GM12878 (cell line): ENCODE measurements at regions not wholly inside any gene's neighbourhood (a gene's known extent, or its start where the extent isn't known, plus 50 kb on each side); places are given as distances from the start of the nearest gene placed in this dataset.

Experiments used
- ATAC-seq: fragments of 200-7000 bp; cut with Tn5 transposase; 3 replicates; pipeline ENCODE4 v1.9.1; 2020; ENCODE audit warnings: mild to moderate bottlenecking, moderate library complexity
- BruUV-seq: library from RNA; stranded (reverse); fragments of 400-500 nt; replicated peaks from 2 replicates; lab custom pipeline; 2021; lab: Mats Ljungman, UMichigan
- CTCF ChIA-PET: fragments of 300-600 bp; sonication (Branson Sonifier 250); formaldehyde crosslinking; extraction: SDS; loops from one replicate; lab custom pipeline; 2021; ENCODE audit warnings: inconsistent platforms; lab: Yijun Ruan, JAX
- POLR2A ChIA-PET: fragments of 350-600 bp; formaldehyde crosslinking; extraction: SDS; loops from one replicate; lab custom pipeline; 2021; ENCODE audit warnings: inconsistent platforms; lab: Charles Lee
- RAD21 ChIA-PET: fragments of 300-600 bp; sonication (Branson Sonifier 250); formaldehyde crosslinking; loops from one replicate; lab custom pipeline; 2023; ENCODE audit warnings: antibody characterized with exemption; ENCODE audit not compliant: unreplicated experiment; lab: Charles Lee
- SMC1A ChIA-PET: fragments of 300-600 bp; sonication (Branson Sonifier 250); formaldehyde crosslinking; loops from one replicate; lab custom pipeline; 2023; ENCODE audit not compliant: unreplicated experiment, uncharacterized antibody; lab: Charles Lee
- DNase-seq: peaks from one replicate; pipeline ENCODE4 v3.0.0-alpha.2; 2011; ENCODE audit warnings: low read depth, low spot score
- FAIRE-seq: peaks from 3 replicates; lab custom pipeline; 2011; peaks lifted over from hg19 to GRCh38; lab: Jason Lieb, UNC
- H2AFZ ChIP-seq: 2 replicates; pipeline ENCODE4 v1.6.0; 2011; ENCODE audit warnings: low read depth, low read length, control low read depth; ENCODE audit not compliant: control insufficient read depth
- H3K27ac ChIP-seq: 2 replicates; pipeline ENCODE4 v1.5.1; 2011; ENCODE audit warnings: control low read depth; ENCODE audit not compliant: control insufficient read depth, insufficient read depth
- H3K27me3 ChIP-seq, 2 experiments: replicated peaks in 1 of 2; 2 replicates each; pipeline versions ENCODE4 v1.6.0 to v1.6.1; 2011; ENCODE audit warnings: low read length in 1 of 2; ENCODE audit not compliant: control insufficient read depth in 2 of 2, insufficient read depth in 2 of 2
- H3K36me3 ChIP-seq, 2 experiments: 2 replicates each; pipeline ENCODE4 v1.5.1; 2011; ENCODE audit warnings: low read length in 1 of 2; ENCODE audit not compliant: control insufficient read depth in 2 of 2, insufficient read depth in 2 of 2
- H3K4me1 ChIP-seq: 2 replicates; pipeline ENCODE4 v1.6.1; 2011; ENCODE audit warnings: mild to moderate bottlenecking, low read length, moderate library complexity, mixed read lengths; ENCODE audit not compliant: control insufficient read depth, insufficient read depth
- H3K4me2 ChIP-seq: 2 replicates; pipeline ENCODE4 v1.6.0; 2011; ENCODE audit warnings: control low read depth; ENCODE audit not compliant: control insufficient read depth, insufficient read depth
- H3K4me3 ChIP-seq: fragments of 200-600 bp; sonication (generic); 2 replicates; pipeline ENCODE4 v1.5.1; 2016
- H3K79me2 ChIP-seq: 2 replicates; pipeline ENCODE4 v1.6.0; 2011; ENCODE audit warnings: low read length; ENCODE audit not compliant: control insufficient read depth, insufficient read depth
- H3K9ac ChIP-seq: 2 replicates; pipeline ENCODE4 v1.8.0; 2011; ENCODE audit warnings: low read length, control low read depth, mixed read lengths; ENCODE audit not compliant: control insufficient read depth, insufficient read depth
- H3K9me3 ChIP-seq: replicated peaks from 3 replicates; pipeline ENCODE4 v1.5.1; 2011; ENCODE audit warnings: mild to moderate bottlenecking, low read length; ENCODE audit not compliant: control insufficient read depth, insufficient read depth
- H4K20me1 ChIP-seq: 2 replicates; pipeline ENCODE4 v1.6.0; 2011; ENCODE audit not compliant: control insufficient read depth, insufficient read depth
- HDAC6 ChIP-seq: fragments of 200-600 bp; sonication (generic); IDR thresholded peaks from one replicate; pipeline ENCODE4 v1.8.0; 2017; ENCODE audit warnings: antibody characterized with exemption; ENCODE audit not compliant: unreplicated experiment
- KDM1A ChIP-seq: fragments of 200-600 bp; sonication (generic); IDR thresholded peaks from 2 replicates; pipeline ENCODE4 v1.6.1; 2016; ENCODE audit warnings: borderline replicate concordance
- MEF2B ChIP-seq: fragments of 450-650 bp; IDR thresholded peaks from 2 replicates; pipeline ENCODE4 v1.6.1; 2018; ENCODE audit warnings: mild to moderate bottlenecking, moderate library complexity; ENCODE audit not compliant: partially characterized antibody, poor library complexity, severe bottlenecking
- MYB ChIP-seq: fragments of 150-350 bp; IDR thresholded peaks from 2 replicates; pipeline ENCODE4 v1.6.1; 2014; ENCODE audit warnings: mild to moderate bottlenecking, low read depth, low read length, borderline replicate concordance
- POLR2A ChIP-seq: IDR thresholded peaks from 2 replicates; pipeline ENCODE4 v1.6.1; 2011; ENCODE audit warnings: low read depth, mild to moderate bottlenecking, low read length
- SREBF2 ChIP-seq: IDR thresholded peaks from 2 replicates; pipeline ENCODE4 v1.6.1; 2012; ENCODE audit warnings: mild to moderate bottlenecking, low read length
- YY1 ChIP-seq: IDR thresholded peaks from 2 replicates; pipeline ENCODE4 v1.6.1; 2011; ENCODE audit warnings: low read depth, mild to moderate bottlenecking, low read length
- WGBS: methylation state at CpG from one replicate; pipeline ENCODE4 v1.1.6; 2016; ENCODE audit warnings: low lambda C conversion rate; ENCODE audit not compliant: insufficient replicate concordance, insufficient coverage; ENCODE audit errors: missing lambda C conversion rate; 5-methylcytosine and 5-hydroxymethylcytosine counted together
- in situ Hi-C: fragments of 300-500 bp; cut with MboI; formaldehyde crosslinking; loops from 9 replicates; pipeline ENCODE4 v1.14.3; 2018; ENCODE audit warnings: mixed read lengths
- intact Hi-C: fragments of 100-400 bp; cut with micrococcal nuclease; formaldehyde crosslinking; loops from one replicate; pipeline ENCODE4 v1.14.2; 2022; ENCODE audit not compliant: unreplicated experiment
- TF ChIP-seq, protein P1 (sequence below): fragments of 150-350 bp; IDR thresholded peaks from 2 replicates; pipeline ENCODE4 v1.6.1; 2014; ENCODE audit warnings: mild to moderate bottlenecking, low read depth, low read length
- TF ChIP-seq, protein P2 (sequence below): IDR thresholded peaks from 2 replicates; pipeline ENCODE4 v1.6.1; 2011; ENCODE audit warnings: mild to moderate bottlenecking, low read depth, low read length, moderate library complexity; ENCODE audit not compliant: insufficient replicate concordance
- TF ChIP-seq, protein P3 (sequence below): fragments of 450-650 bp; IDR thresholded peaks from 2 replicates; pipeline ENCODE4 v1.6.1; 2016; ENCODE audit warnings: mild to moderate bottlenecking, moderate library complexity, borderline replicate concordance
- TF ChIP-seq, protein P4 (sequence below): fragments of 450-650 bp; IDR thresholded peaks from 2 replicates; pipeline ENCODE4 v1.6.1; 2017; ENCODE audit warnings: mild to moderate bottlenecking

DNA sequence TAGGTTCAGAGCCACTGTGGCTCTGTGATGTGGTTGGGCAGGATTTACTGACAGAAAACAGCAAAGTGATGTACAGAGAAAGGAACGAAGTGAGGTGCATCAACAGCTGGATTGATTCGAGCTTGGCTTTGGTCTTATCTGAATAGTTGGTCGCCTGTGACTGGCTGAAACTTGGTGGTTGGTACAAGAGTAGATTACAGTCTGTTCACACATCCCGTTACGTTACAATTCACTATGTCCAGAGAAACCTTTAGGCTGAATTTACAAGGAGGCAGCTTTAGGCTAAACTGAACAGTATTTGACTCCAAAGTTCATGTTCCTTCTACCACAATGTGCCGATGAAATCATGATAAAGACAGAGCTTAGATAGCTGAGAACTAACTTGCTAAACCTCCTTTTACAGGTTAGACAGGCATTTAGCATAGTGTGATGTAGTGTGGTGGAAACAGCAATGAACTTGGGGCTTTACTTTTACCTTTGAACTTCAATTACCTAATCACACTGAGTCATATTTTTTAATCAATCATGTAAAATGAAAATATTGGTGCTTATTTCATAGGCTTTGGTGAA, 210.2 kb upstream of the PUM3 start:
- BruUV-seq: no TSS peak
- ChIA-PET SMC1A (no interaction called here), RAD21 (interaction anchor here (0.7 kb wide), 1 partner anchor 1056 kb away, joined by 3 read pairs; no protein-coding TSS in a partner anchor), POLR2A (no interaction called here), CTCF (no interaction called here)
- no peak overlapping the region for H2AFZ ChIP-seq
- H3K9me3 ChIP-seq: no peaks in the 10 kb centered on the region
- WGBS: 34% methylated on average over 6 of the region's 6 CpGs
- in situ Hi-C loops: no loop called here
- no peaks in the 10 kb centered on the region for H4K20me1 ChIP-seq
- TF ChIP-seq YY1: no peak
- TF ChIP-seq, protein P1, sequence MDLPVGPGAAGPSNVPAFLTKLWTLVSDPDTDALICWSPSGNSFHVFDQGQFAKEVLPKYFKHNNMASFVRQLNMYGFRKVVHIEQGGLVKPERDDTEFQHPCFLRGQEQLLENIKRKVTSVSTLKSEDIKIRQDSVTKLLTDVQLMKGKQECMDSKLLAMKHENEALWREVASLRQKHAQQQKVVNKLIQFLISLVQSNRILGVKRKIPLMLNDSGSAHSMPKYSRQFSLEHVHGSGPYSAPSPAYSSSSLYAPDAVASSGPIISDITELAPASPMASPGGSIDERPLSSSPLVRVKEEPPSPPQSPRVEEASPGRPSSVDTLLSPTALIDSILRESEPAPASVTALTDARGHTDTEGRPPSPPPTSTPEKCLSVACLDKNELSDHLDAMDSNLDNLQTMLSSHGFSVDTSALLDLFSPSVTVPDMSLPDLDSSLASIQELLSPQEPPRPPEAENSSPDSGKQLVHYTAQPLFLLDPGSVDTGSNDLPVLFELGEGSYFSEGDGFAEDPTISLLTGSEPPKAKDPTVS: no peak
- TF ChIP-seq, protein P2, sequence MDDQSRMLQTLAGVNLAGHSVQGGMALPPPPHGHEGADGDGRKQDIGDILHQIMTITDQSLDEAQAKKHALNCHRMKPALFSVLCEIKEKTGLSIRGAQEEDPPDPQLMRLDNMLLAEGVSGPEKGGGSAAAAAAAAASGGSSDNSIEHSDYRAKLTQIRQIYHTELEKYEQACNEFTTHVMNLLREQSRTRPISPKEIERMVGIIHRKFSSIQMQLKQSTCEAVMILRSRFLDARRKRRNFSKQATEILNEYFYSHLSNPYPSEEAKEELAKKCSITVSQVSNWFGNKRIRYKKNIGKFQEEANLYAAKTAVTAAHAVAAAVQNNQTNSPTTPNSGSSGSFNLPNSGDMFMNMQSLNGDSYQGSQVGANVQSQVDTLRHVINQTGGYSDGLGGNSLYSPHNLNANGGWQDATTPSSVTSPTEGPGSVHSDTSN: no peak
- TF ChIP-seq MEF2B: no peak
- TF ChIP-seq, protein P3, sequence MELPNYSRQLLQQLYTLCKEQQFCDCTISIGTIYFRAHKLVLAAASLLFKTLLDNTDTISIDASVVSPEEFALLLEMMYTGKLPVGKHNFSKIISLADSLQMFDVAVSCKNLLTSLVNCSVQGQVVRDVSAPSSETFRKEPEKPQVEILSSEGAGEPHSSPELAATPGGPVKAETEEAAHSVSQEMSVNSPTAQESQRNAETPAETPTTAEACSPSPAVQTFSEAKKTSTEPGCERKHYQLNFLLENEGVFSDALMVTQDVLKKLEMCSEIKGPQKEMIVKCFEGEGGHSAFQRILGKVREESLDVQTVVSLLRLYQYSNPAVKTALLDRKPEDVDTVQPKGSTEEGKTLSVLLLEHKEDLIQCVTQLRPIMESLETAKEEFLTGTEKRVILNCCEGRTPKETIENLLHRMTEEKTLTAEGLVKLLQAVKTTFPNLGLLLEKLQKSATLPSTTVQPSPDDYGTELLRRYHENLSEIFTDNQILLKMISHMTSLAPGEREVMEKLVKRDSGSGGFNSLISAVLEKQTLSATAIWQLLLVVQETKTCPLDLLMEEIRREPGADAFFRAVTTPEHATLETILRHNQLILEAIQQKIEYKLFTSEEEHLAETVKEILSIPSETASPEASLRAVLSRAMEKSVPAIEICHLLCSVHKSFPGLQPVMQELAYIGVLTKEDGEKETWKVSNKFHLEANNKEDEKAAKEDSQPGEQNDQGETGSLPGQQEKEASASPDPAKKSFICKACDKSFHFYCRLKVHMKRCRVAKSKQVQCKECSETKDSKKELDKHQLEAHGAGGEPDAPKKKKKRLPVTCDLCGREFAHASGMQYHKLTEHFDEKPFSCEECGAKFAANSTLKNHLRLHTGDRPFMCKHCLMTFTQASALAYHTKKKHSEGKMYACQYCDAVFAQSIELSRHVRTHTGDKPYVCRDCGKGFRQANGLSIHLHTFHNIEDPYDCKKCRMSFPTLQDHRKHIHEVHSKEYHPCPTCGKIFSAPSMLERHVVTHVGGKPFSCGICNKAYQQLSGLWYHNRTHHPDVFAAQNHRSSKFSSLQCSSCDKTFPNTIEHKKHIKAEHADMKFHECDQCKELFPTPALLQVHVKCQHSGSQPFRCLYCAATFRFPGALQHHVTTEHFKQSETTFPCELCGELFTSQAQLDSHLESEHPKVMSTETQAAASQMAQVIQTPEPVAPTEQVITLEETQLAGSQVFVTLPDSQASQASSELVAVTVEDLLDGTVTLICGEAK: no peak
- no peak for TF ChIP-seq KDM1A
- no peak for TF ChIP-seq HDAC6
- no peak for TF ChIP-seq SREBF2
- TF ChIP-seq MYB: no peak
- TF ChIP-seq, protein P4, sequence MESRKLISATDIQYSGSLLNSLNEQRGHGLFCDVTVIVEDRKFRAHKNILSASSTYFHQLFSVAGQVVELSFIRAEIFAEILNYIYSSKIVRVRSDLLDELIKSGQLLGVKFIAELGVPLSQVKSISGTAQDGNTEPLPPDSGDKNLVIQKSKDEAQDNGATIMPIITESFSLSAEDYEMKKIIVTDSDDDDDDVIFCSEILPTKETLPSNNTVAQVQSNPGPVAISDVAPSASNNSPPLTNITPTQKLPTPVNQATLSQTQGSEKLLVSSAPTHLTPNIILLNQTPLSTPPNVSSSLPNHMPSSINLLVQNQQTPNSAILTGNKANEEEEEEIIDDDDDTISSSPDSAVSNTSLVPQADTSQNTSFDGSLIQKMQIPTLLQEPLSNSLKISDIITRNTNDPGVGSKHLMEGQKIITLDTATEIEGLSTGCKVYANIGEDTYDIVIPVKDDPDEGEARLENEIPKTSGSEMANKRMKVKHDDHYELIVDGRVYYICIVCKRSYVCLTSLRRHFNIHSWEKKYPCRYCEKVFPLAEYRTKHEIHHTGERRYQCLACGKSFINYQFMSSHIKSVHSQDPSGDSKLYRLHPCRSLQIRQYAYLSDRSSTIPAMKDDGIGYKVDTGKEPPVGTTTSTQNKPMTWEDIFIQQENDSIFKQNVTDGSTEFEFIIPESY: no peak
- no peak for TF ChIP-seq POLR2A
- ATAC-seq: no peak
- intact Hi-C loops: no loop called here
- H3K4me2 ChIP-seq: no peak overlapping the region
- no peak for DNase-seq
- no peaks in the 10 kb centered on the region for H3K79me2 ChIP-seq
- H3K27ac ChIP-seq: no peak overlapping the region
- H3K9ac ChIP-seq: no peak overlapping the region
- H3K36me3 ChIP-seq: no peaks in the 10 kb centered on the region
- no peak for FAIRE-seq
- no peaks in the 10 kb centered on the region; a peak in 1 of 4 replicates for H3K27me3 ChIP-seq
- H3K4me1 ChIP-seq: no peaks in the 10 kb centered on the region
- no peak overlapping the region for H3K4me3 ChIP-seq
